HepG2 (cell line): ENCODE measurements at regions not wholly inside any gene's neighbourhood (a gene's known extent, or its start where the extent isn't known, plus 50 kb on each side); places are given as distances from the start of the nearest gene placed in this dataset.

Experiments used
- ATAC-seq: fragments of 200-7000 bp; cut with Tn5 transposase; 3 replicates; pipeline ENCODE4 v1.9.1; 2020; ENCODE audit warnings: mild to moderate bottlenecking, moderate library complexity
- BruUV-seq: library from RNA; stranded (reverse); fragments of 400-500 nt; replicated peaks from 2 replicates; lab custom pipeline; 2021; lab: Mats Ljungman, UMichigan
- CTCF ChIA-PET: fragments of 300-600 bp; formaldehyde crosslinking; extraction: SDS; loops from one replicate; lab custom pipeline; 2021; ENCODE audit warnings: low total read pairs, inconsistent platforms, low intra/inter-chr PET ratio; lab: Yijun Ruan, JAX
- POLR2A ChIA-PET: fragments of 350-600 bp; sonication (Branson Sonifier 250); formaldehyde crosslinking; loops from one replicate; lab custom pipeline; 2020; ENCODE audit warnings: antibody characterized with exemption, inconsistent platforms; lab: Yijun Ruan, JAX
- DNase-seq: peaks from one replicate; pipeline ENCODE4 v3.0.0-alpha.2; 2015; ENCODE audit warnings: low spot score
- FAIRE-seq: peaks from 3 replicates; lab custom pipeline; 2011; peaks lifted over from hg19 to GRCh38; lab: Jason Lieb, UNC
- H2AFZ ChIP-seq: one replicate; pipeline ENCODE4 v1.6.1; 2011; ENCODE audit warnings: low read length, inconsistent platforms
- H3K27ac ChIP-seq: fragments of 300-600 bp; 3 replicates; pipeline ENCODE4 v1.8.0; 2011; ENCODE audit warnings: mixed run types, mild to moderate bottlenecking, mixed read lengths, low read length, inconsistent platforms; ENCODE audit not compliant: insufficient read depth; ENCODE audit errors: extremely low read length
- H3K27me3 ChIP-seq, 2 experiments: fragments of 200-600 bp in 1 of 2; 2 replicates in 1 of 2; 3 replicates in 1 of 2; pipeline versions ENCODE4 v1.6.0 to v1.8.0; 2011; ENCODE audit warnings: low read length in 2 of 2, mild to moderate bottlenecking in 2 of 2, moderate library complexity in 2 of 2, inconsistent platforms in 1 of 2; ENCODE audit not compliant: insufficient read depth in 2 of 2, control insufficient read depth in 1 of 2
- H3K36me3 ChIP-seq, 2 experiments: fragments of 200-600 bp in 1 of 2; replicated peaks in 1 of 2; 2 replicates in 1 of 2; 3 replicates in 1 of 2; pipeline versions ENCODE4 v1.5.1 to v1.8.0; 2011; ENCODE audit warnings: low read length in 2 of 2, inconsistent platforms in 1 of 2; ENCODE audit not compliant: insufficient read depth in 2 of 2, control insufficient read depth in 1 of 2
- H3K4me1 ChIP-seq: 2 replicates; pipeline ENCODE4 v1.5.1; 2012; ENCODE audit warnings: low read length, inconsistent platforms; ENCODE audit not compliant: insufficient read depth
- H3K4me2 ChIP-seq: 2 replicates; pipeline ENCODE4 v1.6.0; 2011; ENCODE audit warnings: low read depth, low read length, inconsistent platforms
- H3K4me3 ChIP-seq, 3 experiments: fragments of 200-600 bp in 1 of 3; sonication (generic), shearing (Covaris generic) in 1 of 3; replicated peaks in 1 of 3; 2 replicates each; pipeline ENCODE4 v1.5.1; 2011 to 2016; ENCODE audit warnings: low read length in 3 of 3, inconsistent platforms in 2 of 3, low read depth in 2 of 3, mild to moderate bottlenecking in 2 of 3, control low read depth in 1 of 3, mixed read lengths in 1 of 3; ENCODE audit not compliant: insufficient read depth in 1 of 3
- H3K79me2 ChIP-seq: one replicate; pipeline ENCODE4 v1.6.1; 2011; ENCODE audit warnings: low read length, inconsistent platforms; ENCODE audit not compliant: insufficient read depth
- H3K9ac ChIP-seq: 2 replicates; pipeline ENCODE4 v1.6.0; 2011; ENCODE audit warnings: mild to moderate bottlenecking, low read depth, low read length, inconsistent platforms; ENCODE audit not compliant: insufficient read depth
- H3K9me3 ChIP-seq: 2 replicates; pipeline ENCODE4 v1.5.1; 2012; ENCODE audit warnings: mild to moderate bottlenecking, low read length
- H4K20me1 ChIP-seq: 2 replicates; pipeline ENCODE4 v1.6.0; 2011; ENCODE audit warnings: inconsistent platforms, mild to moderate bottlenecking, low read length, moderate library complexity; ENCODE audit not compliant: insufficient read depth
- MAFF ChIP-seq: IDR thresholded peaks from 2 replicates; pipeline ENCODE4 v1.6.1; 2011; ENCODE audit warnings: low read depth, low read length, improper control_type of control experiment
- NR2F1 ChIP-seq, 2 experiments: fragments of 450-650 bp in 1 of 2; formaldehyde crosslinking in 1 of 2; IDR thresholded peaks; 2 replicates each; pipeline versions ENCODE4 v1.5.0 to v1.6.1; 2016 to 2020; ENCODE audit warnings: mild to moderate bottlenecking in 1 of 2, missing compliant biosample characterization in 1 of 2, missing genetic modification reagents in 1 of 2, moderate library complexity in 1 of 2
- NR2F6 ChIP-seq, 2 experiments: IDR thresholded peaks; 2 replicates each; pipeline ENCODE4 v1.6.1; 2016; ENCODE audit warnings: antibody characterized with exemption in 1 of 2, mild to moderate bottlenecking in 1 of 2
- RFXANK ChIP-seq: IDR thresholded peaks from 2 replicates; pipeline ENCODE4 v1.6.1; 2016
- SALL1 ChIP-seq: sonication (generic); formaldehyde crosslinking; IDR thresholded peaks from 2 replicates; pipeline ENCODE4 v1.8.0; 2022; ENCODE audit warnings: mild to moderate bottlenecking, missing genetic modification reagents
- SOX13 ChIP-seq, 3 experiments: fragments of 450-650 bp in 1 of 3; sonication (generic) in 1 of 3; formaldehyde crosslinking in 1 of 3; IDR thresholded peaks in 2 of 3; conservative IDR thresholded peaks in 1 of 3; 2 replicates each; pipeline versions ENCODE4 v1.5.0 to v1.6.1; 2016 to 2020; ENCODE audit warnings: antibody characterized with exemption in 1 of 3, mild to moderate bottlenecking in 1 of 3, missing compliant biosample characterization in 1 of 3, missing genetic modification reagents in 1 of 3, moderate library complexity in 1 of 3
- SSRP1 ChIP-seq: IDR thresholded peaks from 2 replicates; pipeline ENCODE4 v1.6.1; 2016; ENCODE audit warnings: control low read depth
- ZNF180 ChIP-seq: sonication (generic); formaldehyde crosslinking; IDR thresholded peaks from 2 replicates; pipeline ENCODE4 v1.4.0; 2020; ENCODE audit warnings: low read depth, missing genetic modification reagents, borderline replicate concordance
- ZNF34 ChIP-seq: sonication (generic); formaldehyde crosslinking; IDR thresholded peaks from 2 replicates; pipeline ENCODE4 v1.4.0; 2020; ENCODE audit warnings: mild to moderate bottlenecking, missing genetic modification reagents, borderline replicate concordance
- ZNF432 ChIP-seq: sonication (generic); formaldehyde crosslinking; IDR thresholded peaks from 2 replicates; pipeline ENCODE4 v1.5.0; 2020; ENCODE audit warnings: missing genetic modification reagents, mild to moderate bottlenecking, borderline replicate concordance
- ZNF570 ChIP-seq: sonication (generic); formaldehyde crosslinking; IDR thresholded peaks from 2 replicates; pipeline ENCODE4 v1.4.0; 2020; ENCODE audit warnings: mild to moderate bottlenecking, missing genetic modification reagents, borderline replicate concordance
- WGBS: methylation state at CpG from one replicate; pipeline ENCODE4 v1.1.6; 2017; ENCODE audit warnings: low lambda C conversion rate; 5-methylcytosine and 5-hydroxymethylcytosine counted together
- in situ Hi-C: cut with HindIII; loops from 2 replicates; pipeline ENCODE4 v1.10.0; 2017; ENCODE audit warnings: low pct_unique_long_range_greater_than_20kb; ENCODE audit not compliant: extremely low pct_ligation_motif_present
- intact Hi-C: fragments of 100-400 bp; cut with micrococcal nuclease; formaldehyde crosslinking; loops from one replicate; pipeline ENCODE4 v1.10.0; 2022; ENCODE audit not compliant: unreplicated experiment
- TF ChIP-seq, protein P1 (sequence below): sonication (generic); formaldehyde crosslinking; IDR thresholded peaks from 2 replicates; pipeline ENCODE4 v1.4.0; 2020; ENCODE audit warnings: mild to moderate bottlenecking, missing genetic modification reagents

GRCh38 chr5:136924490-136924889 is 559.1 kb upstream of the TRPC7 start:
- no peak overlapping the region for H2AFZ ChIP-seq
- ChIA-PET CTCF (no interaction called here), POLR2A (no interaction called here)
- no peaks in the 10 kb centered on the region for H3K36me3 ChIP-seq
- no TSS peak for BruUV-seq
- H4K20me1 ChIP-seq = no peaks in the 10 kb centered on the region
- intact Hi-C loops = no loop called here
- no peak for ATAC-seq
- WGBS = 0% methylated on average over 1 of the region's 1 CpG
- H3K9me3 ChIP-seq = no peaks in the 10 kb centered on the region
- in situ Hi-C loops = no loop called here
- H3K4me1 ChIP-seq = no peaks in the 10 kb centered on the region
- H3K9ac ChIP-seq = no peak overlapping the region
- H3K4me2 ChIP-seq = no peak overlapping the region
- TF ChIP-seq ZNF570 (CRISPR knock-in tag) (no peak), RFXANK (CRISPR knock-in tag) (no peak), SOX13 (IDR thresholded peaks at IDR 0.05) (no peak), SOX13 (CRISPR knock-in tag; conservative IDR thresholded peaks at IDR 0.05 in 1 of 2, IDR thresholded peaks at IDR 0.05 in 1 of 2) (no peak), MAFF (no peak), NR2F6 (IDR thresholded peaks at IDR 0.05) (no peak), NR2F6 (CRISPR knock-in tag; IDR thresholded peaks at IDR 0.05) (no peak), SSRP1 (no peak), NR2F1 (CRISPR knock-in tag; IDR thresholded peaks at IDR 0.05) (no peak), ZNF34 (CRISPR knock-in tag) (no peak), SALL1 (CRISPR knock-in tag) (no peak), ZNF180 (CRISPR knock-in tag) (no peak), ZNF432 (CRISPR knock-in tag) (no peak)
- TF ChIP-seq, protein P1, sequence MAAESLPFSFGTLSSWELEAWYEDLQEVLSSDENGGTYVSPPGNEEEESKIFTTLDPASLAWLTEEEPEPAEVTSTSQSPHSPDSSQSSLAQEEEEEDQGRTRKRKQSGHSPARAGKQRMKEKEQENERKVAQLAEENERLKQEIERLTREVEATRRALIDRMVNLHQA (CRISPR knock-in tag) = no peak
- TF ChIP-seq, all 625 proteins: peak for 0
- Histone ChIP-seq H3K79me2 (no peaks in the 10 kb centered on the region), H3K27me3 (no peaks in the 10 kb centered on the region), H3K27ac (no peak overlapping the region), H3K4me3 (no peak overlapping the region)
- no peak for DNase-seq
- no peak for FAIRE-seq
